ENCODE measurements at regions not wholly inside any gene's neighbourhood (a gene's known extent, or its start where the extent isn't known, plus 50 kb on each side); places are given as distances from the start of the nearest gene placed in this dataset.

GRCh38 chr1:64327119-64327518 is 123.7 kb downstream of the UBE2U start:
- no peak overlapping the region for H3K4me3 ChIP-seq (ENCODE audit: low read length)
- TF ChIP-seq CTCF (IDR thresholded peaks at IDR 0.05; ENCODE audit: insufficient read depth, low read depth, low read length, missing control alignments), result no peak
- DNase-seq (ENCODE audit: low read depth), result no peak

GRCh38 chr1:64328193-64328592 is 124.8 kb downstream of the UBE2U start:
- no peak overlapping the region for H3K4me3 ChIP-seq (ENCODE audit: low read length)
- DNase-seq (ENCODE audit: low read depth), result no peak
- no peak for TF ChIP-seq CTCF (IDR thresholded peaks at IDR 0.05; ENCODE audit: insufficient read depth, low read depth, low read length, missing control alignments)

- no peak for TF ChIP-seq CTCF (IDR thresholded peaks at IDR 0.05; ENCODE audit: insufficient read depth, low read depth, low read length, missing control alignments)
- no peak for DNase-seq (ENCODE audit: low read depth)
- no peak overlapping the region for H3K4me3 ChIP-seq (ENCODE audit: low read length)
Measured at GRCh38 chr1:64330839-64331238, 127.4 kb downstream of the UBE2U start.

GRCh38 chr1:64335636-64336035 is 132.2 kb downstream of the UBE2U start:
- no peak for TF ChIP-seq CTCF (IDR thresholded peaks at IDR 0.05; ENCODE audit: insufficient read depth, low read depth, low read length, missing control alignments)
- DNase-seq (ENCODE audit: low read depth), result no peak
- H3K4me3 ChIP-seq (ENCODE audit: low read length), result no peak overlapping the region

GRCh38 chr1:64337475-64337874 is 132.5 kb upstream of the CACHD1 start:
- TF ChIP-seq CTCF (IDR thresholded peaks at IDR 0.05; ENCODE audit: insufficient read depth, low read depth, low read length, missing control alignments), result no peak
- H3K4me3 ChIP-seq (ENCODE audit: low read length), result no peak overlapping the region

GRCh38 chr1:64337926-64338325 is 132.0 kb upstream of the CACHD1 start:
- TF ChIP-seq CTCF (IDR thresholded peaks at IDR 0.05; ENCODE audit: insufficient read depth, low read depth, low read length, missing control alignments), result no peak
- H3K4me3 ChIP-seq (ENCODE audit: low read length), result no peak overlapping the region
- DNase-seq (ENCODE audit: low read depth), result no peak

More at GRCh38 chr1:64337475-64337874, 132.5 kb upstream of the CACHD1 start:
- no peak for DNase-seq (ENCODE audit: low read depth)

- DNase-seq (ENCODE audit: low read depth), result no peak
- TF ChIP-seq CTCF (IDR thresholded peaks at IDR 0.05; ENCODE audit: insufficient read depth, low read depth, low read length, missing control alignments), result no peak
- H3K4me3 ChIP-seq (ENCODE audit: low read length), result no peak overlapping the region
Measured at GRCh38 chr1:64340361-64340760, 129.6 kb upstream of the CACHD1 start.
